WI38 (cell line): ENCODE measurements at regions not wholly inside any gene's neighbourhood (a gene's known extent, or its start where the extent isn't known, plus 50 kb on each side); places are given as distances from the start of the nearest gene placed in this dataset.
"Not testable (repeated sequence)": the region's sequence is repeated elsewhere in the genome, so short reads cannot be mapped to it uniquely, and the experiment has no call there.

Experiments
- H3K4me3 ChIP-seq: 2 replicates; pipeline ENCODE4 v1.5.1; 2011; ENCODE audit warnings: low read depth, mild to moderate bottlenecking, control low read depth, low read length
- CTCF ChIP-seq: IDR thresholded peaks from 2 replicates; pipeline ENCODE4 v1.5.1; 2012; ENCODE audit warnings: low read depth, mild to moderate bottlenecking, control low read depth, low read length

GRCh38 chr19:31049431-31049830 is 299.8 kb downstream of the TSHZ3 start:
- no peak for TF ChIP-seq CTCF

GRCh38 chr19:31046024-31046423 is 303.2 kb downstream of the TSHZ3 start:
- no peak overlapping the region for H3K4me3 ChIP-seq
- TF ChIP-seq CTCF: no peak

More at GRCh38 chr19:31049431-31049830, 299.8 kb downstream of the TSHZ3 start:
- no peak overlapping the region for H3K4me3 ChIP-seq

DNA sequence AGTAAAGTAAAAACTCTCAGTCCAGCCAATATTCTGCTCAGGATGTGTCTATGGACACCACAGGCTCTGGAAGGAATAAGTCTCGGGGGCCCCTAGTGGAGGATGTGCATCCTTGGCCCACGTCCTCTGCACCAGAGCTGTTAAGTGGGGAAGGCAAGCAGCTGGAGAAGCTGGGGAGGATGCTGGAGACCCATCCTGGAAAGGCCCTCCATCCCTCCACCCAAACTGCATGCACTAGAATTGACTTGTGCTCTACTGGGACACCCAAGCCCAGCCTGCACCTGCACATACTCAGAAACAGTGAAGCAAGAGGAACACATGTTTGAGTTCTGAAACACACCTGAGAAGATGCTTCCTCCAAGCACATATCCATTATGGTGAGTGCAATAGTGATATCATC is 307.8 kb downstream of the TSHZ3 start:
- no peak for TF ChIP-seq CTCF

DNA sequence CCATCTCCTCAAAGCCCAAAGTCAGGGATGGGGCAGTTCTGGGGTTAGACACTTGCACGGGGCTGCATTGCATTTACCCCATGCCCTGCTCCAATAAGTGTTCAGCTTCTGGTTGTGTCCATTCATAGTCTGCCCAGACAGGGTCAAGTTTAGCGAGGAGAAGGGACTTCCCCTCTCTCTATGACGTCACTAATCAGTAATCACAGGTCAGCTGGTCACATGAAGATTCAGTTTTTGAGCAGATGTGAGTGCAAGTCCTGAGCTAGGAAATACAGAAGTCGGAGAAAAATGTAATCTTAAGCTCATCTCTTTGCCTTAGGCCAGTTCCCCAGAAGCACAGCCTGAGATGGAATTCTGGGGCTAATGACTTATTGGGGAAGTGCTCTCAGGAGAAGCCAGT is 310.1 kb downstream of the TSHZ3 start:
- no peak overlapping the region for H3K4me3 ChIP-seq
- TF ChIP-seq CTCF: no peak

More for the DNA sequence above, 307.8 kb downstream of the TSHZ3 start:
- no peak overlapping the region for H3K4me3 ChIP-seq

DNA sequence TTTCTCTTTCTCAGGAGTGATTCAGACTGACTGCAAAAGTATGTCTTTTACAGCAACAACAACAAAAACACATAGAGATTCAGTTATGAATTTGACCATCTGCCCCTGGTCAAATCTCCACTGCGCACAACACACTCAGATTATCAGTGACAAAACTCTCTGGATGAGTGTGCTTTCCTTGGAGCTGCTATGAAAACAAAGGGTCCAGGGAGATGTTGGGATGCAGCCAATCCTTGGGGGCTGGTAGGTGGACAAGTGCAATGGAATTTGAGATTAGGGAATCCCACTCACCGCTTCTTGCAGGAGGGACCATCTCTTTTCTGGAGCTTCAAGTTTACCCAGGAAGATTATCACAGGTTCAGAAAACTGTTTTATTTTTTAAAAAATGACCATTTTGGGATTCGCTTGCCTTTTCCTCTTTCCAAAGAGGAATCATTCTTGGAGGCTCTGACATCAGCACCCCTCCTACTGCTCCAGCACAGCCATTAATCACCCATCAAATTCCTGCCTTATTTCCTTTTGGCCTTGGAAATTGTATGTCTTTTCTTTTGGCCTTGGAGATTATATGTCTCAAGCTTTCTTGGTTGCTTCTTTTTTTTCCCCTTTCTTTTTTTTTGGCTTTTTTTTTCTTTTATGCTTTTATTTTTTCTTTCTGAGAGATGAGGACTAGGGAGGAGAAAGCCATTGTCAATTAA is 311.8 kb downstream of the TSHZ3 start:
- no peak for TF ChIP-seq CTCF
- H3K4me3 ChIP-seq: no peak overlapping the region

- H3K4me3 ChIP-seq: not testable (repeated sequence)
These were observed 317.8 kb downstream of the TSHZ3 start for GRCh38 chr19:31031455-31031854.

DNA sequence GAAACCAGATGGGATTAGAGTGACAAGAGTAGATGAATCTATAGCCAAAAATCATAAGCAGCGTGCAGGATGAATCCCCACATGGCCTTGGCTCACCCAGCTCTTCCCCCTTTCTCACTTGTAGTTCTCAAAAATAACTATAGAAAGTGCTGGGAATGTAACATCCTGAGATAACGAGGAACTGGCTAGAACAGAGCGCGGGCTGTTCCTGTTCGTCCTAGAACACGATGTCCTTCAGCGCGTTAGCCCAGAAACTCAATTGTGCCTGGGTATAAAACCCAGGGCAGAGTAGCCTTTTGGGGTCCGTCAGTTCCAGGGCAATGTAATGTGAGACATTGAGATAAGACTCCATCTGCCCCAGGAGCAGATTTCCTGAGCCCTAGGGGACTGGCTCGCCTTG is 326.2 kb downstream of the TSHZ3 start:
- H3K4me3 ChIP-seq: no peak overlapping the region
- no peak for TF ChIP-seq CTCF

DNA sequence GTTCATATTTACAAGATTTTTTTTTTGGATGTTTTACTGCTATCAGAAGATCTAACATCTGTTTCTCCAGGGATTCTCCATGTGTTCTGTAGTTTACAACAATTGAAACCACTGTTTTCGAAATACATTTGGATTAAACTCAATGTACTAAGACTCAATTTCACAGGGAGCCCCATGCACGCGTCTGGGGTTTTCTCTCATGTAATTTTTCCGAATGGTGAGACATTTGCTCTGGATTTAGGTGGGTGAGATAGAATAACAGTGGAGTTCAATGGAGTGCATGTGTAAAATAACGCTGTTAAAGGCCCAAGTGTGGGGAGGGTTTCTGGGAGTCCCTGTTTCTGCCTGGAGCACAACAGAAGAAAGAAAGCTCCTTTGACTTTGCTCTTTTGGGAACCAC is 330.3 kb downstream of the TSHZ3 start:
- no peak overlapping the region for H3K4me3 ChIP-seq
- TF ChIP-seq CTCF: no peak
